ENCODE measurements at regions not wholly inside any gene's neighbourhood (a gene's known extent, or its start where the extent isn't known, plus 50 kb on each side); places are given as distances from the start of the nearest gene placed in this dataset.

GRCh38 chr10:111204838-111205237 is 128.0 kb downstream of the ADRA2A start:
- DNase-seq: no peak

- DNase-seq: no peak
Observed at GRCh38 chr10:111206521-111206920, 129.7 kb downstream of the ADRA2A start.

GRCh38 chr10:111207500-111207899 is 130.7 kb downstream of the ADRA2A start:
- DNase-seq: no peak

- DNase-seq: no peak
Observed at GRCh38 chr10:111208951-111209350, 132.1 kb downstream of the ADRA2A start.

GRCh38 chr10:111209692-111210091 is 132.9 kb downstream of the ADRA2A start:
- DNase-seq: no peak

GRCh38 chr10:111211241-111211640 is 134.4 kb downstream of the ADRA2A start:
- no peak for DNase-seq

GRCh38 chr10:111211706-111212105 is 134.9 kb downstream of the ADRA2A start:
- no peak for DNase-seq

- DNase-seq: no peak
Observed at GRCh38 chr10:111221682-111222480, 145.1 kb downstream of the ADRA2A start.

GRCh38 chr10:111222961-111223360 is 146.1 kb downstream of the ADRA2A start:
- DNase-seq: no peak

GRCh38 chr10:111231779-111232178 is 154.9 kb downstream of the ADRA2A start:
- no peak for DNase-seq

- no peak for DNase-seq
Observed at GRCh38 chr10:111233439-111233838, 156.6 kb downstream of the ADRA2A start.

- DNase-seq: no peak
Observed at GRCh38 chr10:111234234-111234913, 157.5 kb downstream of the ADRA2A start.

GRCh38 chr10:111234914-111235302 is 158.1 kb downstream of the ADRA2A start:
- no peak for DNase-seq

- DNase-seq: no peak
Observed at GRCh38 chr10:111240348-111240747, 163.5 kb downstream of the ADRA2A start.

GRCh38 chr10:111243126-111243525 is 166.3 kb downstream of the ADRA2A start:
- DNase-seq: no peak

- DNase-seq: no peak
Observed at GRCh38 chr10:111246136-111246535, 169.3 kb downstream of the ADRA2A start.

GRCh38 chr10:111246814-111247452 is 170.1 kb downstream of the ADRA2A start:
- DNase-seq: no peak

- DNase-seq: no peak
Observed at GRCh38 chr10:111247781-111248389, 171.1 kb downstream of the ADRA2A start.

GRCh38 chr10:111249925-111250324 is 173.1 kb downstream of the ADRA2A start:
- DNase-seq: no peak

- no peak for DNase-seq
Observed at GRCh38 chr10:111261081-111261615, 184.3 kb downstream of the ADRA2A start.

GRCh38 chr10:111265341-111265740 is 188.5 kb downstream of the ADRA2A start:
- no peak for DNase-seq

GRCh38 chr10:111266165-111266564 is 189.3 kb downstream of the ADRA2A start:
- no peak for DNase-seq

- no peak for DNase-seq
Observed at GRCh38 chr10:111267673-111268072, 190.8 kb downstream of the ADRA2A start.

All from activated gamma-delta T cell treated with Interleukin-2 at 50 U/mL for 16 hours (primary cell).